ENCODE measurements at regions not wholly inside any gene's neighbourhood (a gene's known extent, or its start where the extent isn't known, plus 50 kb on each side); places are given as distances from the start of the nearest gene placed in this dataset.
"Not testable (repeated sequence)": the region's sequence is repeated elsewhere in the genome, so short reads cannot be mapped to it uniquely, and the experiment has no call there.

DNA sequence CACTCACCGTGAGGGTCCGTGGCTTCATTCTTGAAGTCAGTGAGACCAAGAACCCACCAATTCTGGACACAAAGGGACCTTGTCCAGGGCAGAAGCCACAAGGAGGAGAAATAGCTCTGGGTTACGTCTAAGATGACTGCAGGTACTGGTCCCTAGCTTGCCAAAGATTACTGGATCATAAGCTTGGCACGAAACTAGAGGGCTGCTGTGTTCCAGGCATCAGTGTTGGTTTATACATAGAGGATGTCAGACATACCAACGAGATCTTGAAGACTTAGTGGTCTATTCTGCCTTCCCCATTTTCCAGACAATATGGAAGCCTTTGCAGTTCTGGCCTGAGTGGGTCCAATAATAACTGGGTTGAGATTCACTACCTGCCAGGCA is 175.7 kb downstream of the TBX18 start:
- Mint-ChIP-seq H3K9me3 (peaks cover 6% of the 10 kb centered on the region; the same call in 2 of the 3 replicates), H3K27me3 (ENCODE audit: insufficient read depth, low read depth, poor library complexity) (peaks cover 3% of the 10 kb centered on the region), H3K36me3 (ENCODE audit: low read depth) (peaks cover 5% of the 10 kb centered on the region; the same call in 1 of the 3 replicates), H3K4me1 (no peaks in the 10 kb centered on the region), H3K4me3 (no peak overlapping the region), H3K27ac (no peak overlapping the region)
- Histone ChIP-seq H3K4me3 (no peak overlapping the region), H3K27ac (ENCODE audit: low read depth) (no peak overlapping the region), H4K20me1 (replicated peaks; ENCODE audit: insufficient read depth) (no peaks in the 10 kb centered on the region), H3K27me3 (ENCODE audit: insufficient read depth) (no peaks in the 10 kb centered on the region), H3F3A (replicated peaks; ENCODE audit: low read depth) (no peaks in the 10 kb centered on the region), H3K36me3 (ENCODE audit: insufficient read depth) (no peaks in the 10 kb centered on the region), H3K9me2 (ENCODE audit: insufficient read depth) (no peaks in the 10 kb centered on the region), H3K4me1 (ENCODE audit: insufficient read depth) (no peaks in the 10 kb centered on the region), H3K4me2 (no peak overlapping the region), H3K79me2 (replicated peaks; ENCODE audit: insufficient read depth) (no peaks in the 10 kb centered on the region), H2AFZ (no peak overlapping the region)
- DNase-seq (ENCODE audit: low spot score) = no peak
- TF ChIP-seq NANOG (IDR thresholded peaks at IDR 0.05; ENCODE audit: borderline replicate concordance) = no peak
- no peak for TF ChIP-seq EZH2 (IDR thresholded peaks at IDR 0.05; ENCODE audit: low read depth, unreplicated experiment)
- no peak for TF ChIP-seq CREB1 (CRISPR knock-in tag; IDR thresholded peaks at IDR 0.05; ENCODE audit: low read depth)
- no peak for TF ChIP-seq STAT1 (IDR thresholded peaks at IDR 0.05; ENCODE audit: unreplicated experiment)
- TF ChIP-seq, protein P1, sequence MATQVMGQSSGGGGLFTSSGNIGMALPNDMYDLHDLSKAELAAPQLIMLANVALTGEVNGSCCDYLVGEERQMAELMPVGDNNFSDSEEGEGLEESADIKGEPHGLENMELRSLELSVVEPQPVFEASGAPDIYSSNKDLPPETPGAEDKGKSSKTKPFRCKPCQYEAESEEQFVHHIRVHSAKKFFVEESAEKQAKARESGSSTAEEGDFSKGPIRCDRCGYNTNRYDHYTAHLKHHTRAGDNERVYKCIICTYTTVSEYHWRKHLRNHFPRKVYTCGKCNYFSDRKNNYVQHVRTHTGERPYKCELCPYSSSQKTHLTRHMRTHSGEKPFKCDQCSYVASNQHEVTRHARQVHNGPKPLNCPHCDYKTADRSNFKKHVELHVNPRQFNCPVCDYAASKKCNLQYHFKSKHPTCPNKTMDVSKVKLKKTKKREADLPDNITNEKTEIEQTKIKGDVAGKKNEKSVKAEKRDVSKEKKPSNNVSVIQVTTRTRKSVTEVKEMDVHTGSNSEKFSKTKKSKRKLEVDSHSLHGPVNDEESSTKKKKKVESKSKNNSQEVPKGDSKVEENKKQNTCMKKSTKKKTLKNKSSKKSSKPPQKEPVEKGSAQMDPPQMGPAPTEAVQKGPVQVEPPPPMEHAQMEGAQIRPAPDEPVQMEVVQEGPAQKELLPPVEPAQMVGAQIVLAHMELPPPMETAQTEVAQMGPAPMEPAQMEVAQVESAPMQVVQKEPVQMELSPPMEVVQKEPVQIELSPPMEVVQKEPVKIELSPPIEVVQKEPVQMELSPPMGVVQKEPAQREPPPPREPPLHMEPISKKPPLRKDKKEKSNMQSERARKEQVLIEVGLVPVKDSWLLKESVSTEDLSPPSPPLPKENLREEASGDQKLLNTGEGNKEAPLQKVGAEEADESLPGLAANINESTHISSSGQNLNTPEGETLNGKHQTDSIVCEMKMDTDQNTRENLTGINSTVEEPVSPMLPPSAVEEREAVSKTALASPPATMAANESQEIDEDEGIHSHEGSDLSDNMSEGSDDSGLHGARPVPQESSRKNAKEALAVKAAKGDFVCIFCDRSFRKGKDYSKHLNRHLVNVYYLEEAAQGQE (IDR thresholded peaks at IDR 0.05; ENCODE audit: unreplicated experiment) = no peak
- no peak for TF ChIP-seq EZH2phosphoT487 (IDR thresholded peaks at IDR 0.05; ENCODE audit: unreplicated experiment)
- no peak for ATAC-seq

DNA sequence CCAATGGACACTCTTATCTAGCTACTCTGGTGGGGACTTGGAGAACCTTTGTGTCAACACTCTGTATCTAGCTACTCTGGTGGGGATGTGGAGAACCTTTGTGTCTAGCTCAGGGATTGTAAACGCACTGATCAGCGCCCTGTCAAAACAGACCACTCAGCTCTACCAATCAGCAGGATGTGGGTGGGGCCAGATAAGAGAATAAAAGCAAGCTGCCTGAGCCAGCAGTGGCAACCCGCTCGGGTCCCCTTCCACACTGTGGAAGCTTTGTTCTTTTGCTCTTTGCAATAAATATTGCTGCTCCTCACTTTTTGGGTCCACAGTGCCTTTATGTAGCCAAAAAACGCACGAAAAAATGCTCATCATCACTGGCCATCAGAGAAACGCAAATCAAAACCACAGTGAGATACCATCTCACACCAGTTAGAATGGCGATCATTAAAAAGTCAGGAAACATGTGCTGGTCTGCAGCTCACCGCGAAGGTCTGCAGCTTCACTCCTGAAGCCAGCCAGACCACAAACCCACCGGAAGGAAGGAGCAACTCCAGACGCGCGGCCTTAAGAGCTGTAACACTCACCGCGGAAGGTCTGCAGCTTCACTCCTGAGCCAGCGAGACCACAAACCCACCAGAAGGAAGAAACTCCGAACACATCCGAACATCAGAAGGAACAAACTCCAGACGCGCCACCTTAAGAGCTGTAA is 176.3 kb downstream of the TBX18 start:
- not testable (repeated sequence) for H3K27me3 ChIP-seq (ENCODE audit: insufficient read depth); H3K36me3 ChIP-seq (ENCODE audit: insufficient read depth); DNase-seq (ENCODE audit: low spot score); H3K27me3 Mint-ChIP-seq (ENCODE audit: insufficient read depth, low read depth, poor library complexity); H3K9me3 Mint-ChIP-seq; H3K4me3 Mint-ChIP-seq; H3F3A ChIP-seq (replicated peaks; ENCODE audit: low read depth); ATAC-seq; H3K4me1 ChIP-seq (ENCODE audit: insufficient read depth); H3K36me3 Mint-ChIP-seq (ENCODE audit: low read depth); H3K9me2 ChIP-seq (ENCODE audit: insufficient read depth); H3K4me3 ChIP-seq; H3K4me1 Mint-ChIP-seq; H3K27ac ChIP-seq (ENCODE audit: low read depth); H3K79me2 ChIP-seq (replicated peaks; ENCODE audit: insufficient read depth); H3K4me2 ChIP-seq; H2AFZ ChIP-seq; H4K20me1 ChIP-seq (replicated peaks; ENCODE audit: insufficient read depth); H3K27ac Mint-ChIP-seq

DNA sequence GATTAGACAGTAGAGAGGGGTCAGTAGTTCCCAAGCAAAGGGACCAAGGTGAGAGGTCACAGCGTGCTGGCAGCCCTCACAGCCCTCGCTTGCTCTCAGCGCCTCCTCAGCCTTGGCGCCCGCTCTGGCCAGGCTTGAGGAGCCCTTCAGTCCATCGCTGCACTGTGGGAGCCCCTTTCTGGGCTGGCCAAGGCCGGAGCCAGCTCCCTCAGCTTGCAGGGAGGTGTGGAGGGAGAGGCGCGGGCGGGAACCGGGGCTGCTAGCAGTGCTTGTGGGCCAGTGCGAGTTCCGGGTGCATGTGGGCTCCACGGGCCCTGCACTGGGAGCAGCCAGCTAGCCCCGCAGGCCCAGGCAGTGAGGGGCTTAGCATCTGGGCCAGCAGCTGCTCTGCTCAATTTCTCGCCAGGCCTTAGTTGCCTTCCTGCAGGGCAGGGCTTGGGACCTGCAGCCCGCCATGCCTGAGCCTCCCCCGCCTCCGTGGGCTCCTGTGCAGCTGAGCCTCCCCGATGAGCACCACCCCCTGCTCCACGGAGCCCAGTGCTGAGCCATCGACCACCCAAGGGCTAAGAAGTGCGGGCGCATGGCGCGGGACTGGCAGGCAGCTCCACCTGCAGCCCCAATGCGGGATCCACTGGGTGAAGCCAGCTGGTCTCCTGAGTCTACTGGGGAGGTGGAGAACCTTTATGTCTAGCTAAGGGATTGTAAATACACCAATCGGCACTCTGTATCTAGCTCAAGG is 177.0 kb downstream of the TBX18 start:
- not testable (repeated sequence) for H3K4me1 Mint-ChIP-seq; H3K27me3 Mint-ChIP-seq (ENCODE audit: insufficient read depth, low read depth, poor library complexity); H3K36me3 Mint-ChIP-seq (ENCODE audit: low read depth); H3K27ac Mint-ChIP-seq; H3K4me3 Mint-ChIP-seq; H3F3A ChIP-seq (replicated peaks; ENCODE audit: low read depth); H3K79me2 ChIP-seq (replicated peaks; ENCODE audit: insufficient read depth); ATAC-seq; H3K36me3 ChIP-seq (ENCODE audit: insufficient read depth); H3K4me2 ChIP-seq; H3K27ac ChIP-seq (ENCODE audit: low read depth); H3K9me3 Mint-ChIP-seq; H4K20me1 ChIP-seq (replicated peaks; ENCODE audit: insufficient read depth); H3K27me3 ChIP-seq (ENCODE audit: insufficient read depth); DNase-seq (ENCODE audit: low spot score); H3K4me3 ChIP-seq; H3K4me1 ChIP-seq (ENCODE audit: insufficient read depth); H2AFZ ChIP-seq; H3K9me2 ChIP-seq (ENCODE audit: insufficient read depth)
